ENCODE measurements at regions not wholly inside any gene's neighbourhood (a gene's known extent, or its start where the extent isn't known, plus 50 kb on each side); places are given as distances from the start of the nearest gene placed in this dataset.

GRCh38 chr2:194182888-194183287 is 1474.1 kb upstream of the SLC39A10 start:
- DNase-seq: no peak

GRCh38 chr2:194176134-194176533 is 1480.9 kb upstream of the SLC39A10 start:
- no peak for DNase-seq

- DNase-seq: peak; percentile 38
Measured at GRCh38 chr2:194166818-194167217, 1490.2 kb upstream of the SLC39A10 start.

GRCh38 chr2:194155431-194155830 is 1501.6 kb upstream of the SLC39A10 start:
- DNase-seq: no peak

- DNase-seq: no peak
Measured at GRCh38 chr2:194151231-194151630, 1505.8 kb upstream of the SLC39A10 start.

GRCh38 chr2:194135463-194135862 is 1521.6 kb upstream of the SLC39A10 start:
- DNase-seq: no peak

GRCh38 chr2:194128810-194129209 is 1528.2 kb upstream of the SLC39A10 start:
- DNase-seq: no peak

GRCh38 chr2:194126418-194126817 is 1530.6 kb upstream of the SLC39A10 start:
- DNase-seq: no peak

- no peak for DNase-seq
Measured at GRCh38 chr2:194116861-194117260, 1540.2 kb upstream of the SLC39A10 start.

- DNase-seq: no peak
Measured at GRCh38 chr2:194105358-194105757, 1551.7 kb upstream of the SLC39A10 start.

- peak; percentile 78 for DNase-seq
Measured at GRCh38 chr2:194104687-194105086, 1552.3 kb upstream of the SLC39A10 start.

- peak; percentile 11 for DNase-seq
Measured at GRCh38 chr2:194103941-194104659, 1552.9 kb upstream of the SLC39A10 start.

- no peak for DNase-seq
Measured at GRCh38 chr2:194102546-194102945, 1554.5 kb upstream of the SLC39A10 start.

GRCh38 chr2:194100201-194100600 is 1556.8 kb upstream of the SLC39A10 start:
- no peak for DNase-seq

GRCh38 chr2:194096402-194096801 is 1560.6 kb upstream of the SLC39A10 start:
- no peak for DNase-seq

- no peak for DNase-seq
Measured at GRCh38 chr2:194095359-194095758, 1561.7 kb upstream of the SLC39A10 start.

GRCh38 chr2:194090251-194090905 is 1566.6 kb upstream of the SLC39A10 start:
- DNase-seq: no peak

GRCh38 chr2:194087089-194087958 is 1569.7 kb upstream of the SLC39A10 start:
- no peak for DNase-seq

GRCh38 chr2:194086129-194086528 is 1570.9 kb upstream of the SLC39A10 start:
- DNase-seq: no peak

GRCh38 chr2:194079989-194080388 is 1577.0 kb upstream of the SLC39A10 start:
- no peak for DNase-seq

GRCh38 chr2:194077366-194077765 is 1579.7 kb upstream of the SLC39A10 start:
- DNase-seq: no peak

GRCh38 chr2:194062401-194062800 is 1594.6 kb upstream of the SLC39A10 start:
- no peak for DNase-seq

GRCh38 chr2:194060269-194060668 is 1596.8 kb upstream of the SLC39A10 start:
- no peak for DNase-seq

- DNase-seq: no peak
Measured at GRCh38 chr2:194054313-194054712, 1602.7 kb upstream of the SLC39A10 start.
